Adrenal gland (tissue), 5 donors: ENCODE measurements at regions not wholly inside any gene's neighbourhood (a gene's known extent, or its start where the extent isn't known, plus 50 kb on each side); places are given as distances from the start of the nearest gene placed in this dataset.

Source experiments
- POLR2A ChIP-seq, 2 donors: fragments of 450-650 bp; IDR thresholded peaks; one replicate each; pipeline ENCODE4 v1.6.1; 2017; ENCODE audit warnings: antibody characterized with exemption in 2 of 2, mild to moderate bottlenecking in 2 of 2, moderate library complexity in 1 of 2
- TF ChIP-seq, protein P1 (sequence below), 6 experiments: fragments of 450-650 bp in 4 of 6; fragments of 200-600 bp in 2 of 6; sonication (generic) in 1 of 6; IDR thresholded peaks; 1 replicate in 5 of 6; 2 replicates in 1 of 6; pipeline versions ENCODE4 v1.5.1 to v1.8.0; 2016 to 2021; ENCODE audit warnings: antibody characterized with exemption in 6 of 6, mild to moderate bottlenecking in 2 of 6, moderate library complexity in 1 of 6
- donor health status: DM: no; HTN: no; CAD: no.

DNA sequence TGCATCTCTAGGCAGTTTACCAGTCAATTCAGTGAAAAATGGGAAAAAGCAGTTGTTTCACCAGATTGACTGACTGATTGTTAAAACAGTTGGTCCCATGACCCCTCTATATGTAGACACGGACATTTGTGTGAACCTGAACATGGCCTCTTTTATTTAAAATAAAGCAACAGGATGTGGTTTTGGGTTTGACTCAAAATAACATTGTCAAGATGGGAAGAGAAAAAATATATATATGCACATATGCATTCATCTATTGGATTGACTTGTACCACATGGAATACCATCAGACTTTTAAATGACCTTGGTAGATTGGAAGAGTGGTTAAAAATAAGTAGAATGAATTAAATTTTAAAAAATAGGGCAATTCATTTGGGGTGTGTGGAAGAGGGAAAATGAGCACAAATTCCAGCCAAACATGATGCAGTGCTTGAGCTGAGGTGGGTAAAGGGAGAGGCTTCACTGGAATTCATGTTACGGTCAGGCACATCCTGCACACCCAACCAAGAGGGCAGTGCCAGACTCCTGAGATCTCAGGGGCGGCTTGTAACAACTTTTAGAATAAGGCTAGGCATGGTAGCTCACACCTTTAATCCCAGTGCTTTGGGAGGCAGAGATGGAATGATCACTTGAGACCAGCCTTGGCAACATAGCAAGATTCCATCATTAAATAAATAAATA is 560.7 kb upstream of the TENM3 start:
- TF ChIP-seq POLR2A (IDR thresholded peaks at IDR 0.05): no peak
- TF ChIP-seq, protein P1, sequence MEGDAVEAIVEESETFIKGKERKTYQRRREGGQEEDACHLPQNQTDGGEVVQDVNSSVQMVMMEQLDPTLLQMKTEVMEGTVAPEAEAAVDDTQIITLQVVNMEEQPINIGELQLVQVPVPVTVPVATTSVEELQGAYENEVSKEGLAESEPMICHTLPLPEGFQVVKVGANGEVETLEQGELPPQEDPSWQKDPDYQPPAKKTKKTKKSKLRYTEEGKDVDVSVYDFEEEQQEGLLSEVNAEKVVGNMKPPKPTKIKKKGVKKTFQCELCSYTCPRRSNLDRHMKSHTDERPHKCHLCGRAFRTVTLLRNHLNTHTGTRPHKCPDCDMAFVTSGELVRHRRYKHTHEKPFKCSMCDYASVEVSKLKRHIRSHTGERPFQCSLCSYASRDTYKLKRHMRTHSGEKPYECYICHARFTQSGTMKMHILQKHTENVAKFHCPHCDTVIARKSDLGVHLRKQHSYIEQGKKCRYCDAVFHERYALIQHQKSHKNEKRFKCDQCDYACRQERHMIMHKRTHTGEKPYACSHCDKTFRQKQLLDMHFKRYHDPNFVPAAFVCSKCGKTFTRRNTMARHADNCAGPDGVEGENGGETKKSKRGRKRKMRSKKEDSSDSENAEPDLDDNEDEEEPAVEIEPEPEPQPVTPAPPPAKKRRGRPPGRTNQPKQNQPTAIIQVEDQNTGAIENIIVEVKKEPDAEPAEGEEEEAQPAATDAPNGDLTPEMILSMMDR (IDR thresholded peaks at IDR 0.05): no peak
